ENCODE measurements at regions not wholly inside any gene's neighbourhood (a gene's known extent, or its start where the extent isn't known, plus 50 kb on each side); places are given as distances from the start of the nearest gene placed in this dataset.
"Not testable (repeated sequence)": the region's sequence is repeated elsewhere in the genome, so short reads cannot be mapped to it uniquely, and the experiment has no call there.

- DNase-seq = no peak
Measured at GRCh38 chr3:34547297-34547920, 749.0 kb downstream of the PDCD6IP start.

- DNase-seq = no peak
Measured at GRCh38 chr3:34567266-34567665, 768.8 kb downstream of the PDCD6IP start.

DNA sequence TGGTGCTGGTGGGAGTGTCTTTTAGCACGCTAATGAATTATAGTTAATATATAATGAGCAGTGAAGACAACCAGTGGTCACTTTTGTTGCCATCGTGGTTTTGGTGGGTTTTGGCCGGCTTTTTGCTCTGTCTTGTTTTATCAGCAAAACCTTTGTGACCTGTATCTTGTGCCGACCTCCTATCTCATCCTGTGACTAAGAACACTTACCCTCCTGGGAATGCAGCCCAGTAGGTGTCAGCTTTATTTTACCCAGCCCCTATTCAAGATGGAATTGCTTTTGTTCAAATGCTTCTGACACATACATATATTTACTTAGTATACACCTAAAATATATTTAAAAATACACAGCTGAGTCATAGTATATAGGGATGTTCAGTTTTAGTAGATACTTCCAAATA, 770.3 kb downstream of the PDCD6IP start:
- DNase-seq = no peak

- DNase-seq = no peak
Measured at GRCh38 chr3:34569437-34569836, 771.0 kb downstream of the PDCD6IP start.

- DNase-seq = no peak
Measured at GRCh38 chr3:34570916-34571705, 772.7 kb downstream of the PDCD6IP start.

- no peak for DNase-seq
Measured at GRCh38 chr3:34571714-34572113, 773.3 kb downstream of the PDCD6IP start.

- no peak for DNase-seq
Measured at GRCh38 chr3:34575776-34576175, 777.3 kb downstream of the PDCD6IP start.

- no peak for DNase-seq
Measured at GRCh38 chr3:34582055-34582454, 783.6 kb downstream of the PDCD6IP start.

- no peak for DNase-seq
Measured at GRCh38 chr3:34583451-34583850, 785.0 kb downstream of the PDCD6IP start.

DNA sequence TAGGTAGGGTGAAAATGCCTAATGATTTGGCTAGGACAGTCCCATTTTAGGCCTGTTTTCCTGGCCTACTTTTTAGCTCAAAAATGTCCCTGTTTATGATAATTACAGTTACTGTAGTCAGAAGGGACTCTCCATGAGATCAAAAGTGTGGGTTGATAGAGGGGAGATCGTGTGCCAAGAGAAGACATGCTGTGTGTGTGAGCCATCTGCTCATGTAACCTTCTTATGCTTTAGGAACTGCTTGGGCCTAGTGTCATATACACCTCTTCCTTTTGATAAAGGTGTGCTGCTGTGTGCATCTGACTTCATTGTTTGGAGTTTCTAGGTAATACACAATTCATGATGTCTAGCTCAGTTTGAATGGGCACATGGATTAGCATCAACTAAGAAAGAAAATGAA, 786.5 kb downstream of the PDCD6IP start:
- no peak for DNase-seq

GRCh38 chr3:34599595-34599994, 801.2 kb downstream of the PDCD6IP start:
- no peak for DNase-seq

- DNase-seq = no peak
Measured at GRCh38 chr3:34619990-34620389, 821.6 kb downstream of the PDCD6IP start.

- DNase-seq = no peak
Measured at GRCh38 chr3:34626699-34627098, 828.3 kb downstream of the PDCD6IP start.

- no peak for DNase-seq
Measured at GRCh38 chr3:34634939-34635338, 836.5 kb downstream of the PDCD6IP start.

DNA sequence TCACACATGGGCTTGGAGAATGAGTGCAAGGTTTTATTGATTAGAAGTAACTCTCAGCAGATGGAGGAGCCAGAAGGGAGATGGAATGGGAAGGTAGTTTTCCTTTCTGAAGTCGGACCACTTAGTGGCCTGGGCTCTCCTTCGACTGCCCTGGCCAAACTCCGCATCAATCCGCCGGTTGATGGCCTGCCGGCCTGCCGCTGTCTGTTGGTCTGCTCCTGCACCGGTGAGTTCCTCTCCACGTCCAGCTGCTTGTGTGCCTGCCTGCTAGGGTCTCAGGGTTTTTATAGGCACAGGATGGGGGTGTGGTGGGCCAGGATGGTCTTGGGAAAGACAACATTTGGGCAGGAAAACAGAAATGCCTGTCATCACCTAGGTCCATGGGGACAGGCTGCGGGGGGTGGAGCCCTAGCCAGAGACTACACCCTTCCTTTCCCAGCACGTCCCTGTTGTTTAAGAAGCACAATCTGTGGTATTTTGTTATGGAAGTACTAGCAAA, 837.0 kb downstream of the PDCD6IP start:
- no peak for DNase-seq

DNA sequence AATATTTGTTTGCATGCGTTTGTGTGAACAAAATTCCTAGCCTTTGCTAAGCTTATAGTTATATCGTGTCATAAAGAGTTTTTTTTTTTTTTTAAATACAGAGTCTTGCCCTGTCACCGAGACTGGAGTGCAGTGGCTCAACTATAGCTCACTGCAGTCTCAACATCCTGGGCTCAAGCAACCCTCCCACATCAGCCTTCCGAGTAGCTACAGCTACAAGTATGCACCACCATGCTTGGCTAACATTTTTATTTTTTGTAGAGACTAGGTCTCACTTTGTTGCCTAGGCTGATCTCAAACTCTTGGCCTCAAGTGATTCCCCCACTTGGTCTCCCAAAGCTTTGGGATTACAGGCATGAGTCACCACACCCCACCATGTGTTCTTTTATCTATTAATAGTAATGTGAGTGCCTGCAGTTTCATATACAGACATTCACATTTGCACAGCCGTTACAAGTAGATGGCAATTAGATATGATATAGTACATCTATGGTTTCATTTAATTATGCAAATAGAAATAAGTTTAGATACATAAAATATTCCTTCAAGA, 848.6 kb downstream of the PDCD6IP start:
- no peak for DNase-seq

GRCh38 chr3:34650131-34650530, 851.7 kb downstream of the PDCD6IP start:
- DNase-seq = no peak

DNA sequence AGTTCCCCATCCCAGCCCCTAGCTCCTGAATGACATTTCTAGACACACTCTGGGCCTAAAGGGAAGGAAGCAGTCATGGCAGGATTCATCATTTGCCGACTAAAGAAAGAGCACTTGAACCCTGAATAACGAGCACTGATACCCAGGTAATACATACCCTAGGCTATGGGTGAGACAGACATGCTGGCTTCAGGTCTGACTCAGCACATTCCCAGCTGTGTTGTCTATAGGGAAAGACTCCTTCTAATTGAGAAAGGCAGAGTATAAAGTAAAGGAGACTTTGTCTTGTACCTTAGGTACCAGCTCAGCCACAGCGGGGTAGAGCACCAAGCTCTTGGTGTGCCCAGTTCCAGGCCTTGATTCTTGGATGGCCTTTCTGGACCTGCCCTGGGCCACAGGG, 870.5 kb downstream of the PDCD6IP start:
- no peak for DNase-seq

DNA sequence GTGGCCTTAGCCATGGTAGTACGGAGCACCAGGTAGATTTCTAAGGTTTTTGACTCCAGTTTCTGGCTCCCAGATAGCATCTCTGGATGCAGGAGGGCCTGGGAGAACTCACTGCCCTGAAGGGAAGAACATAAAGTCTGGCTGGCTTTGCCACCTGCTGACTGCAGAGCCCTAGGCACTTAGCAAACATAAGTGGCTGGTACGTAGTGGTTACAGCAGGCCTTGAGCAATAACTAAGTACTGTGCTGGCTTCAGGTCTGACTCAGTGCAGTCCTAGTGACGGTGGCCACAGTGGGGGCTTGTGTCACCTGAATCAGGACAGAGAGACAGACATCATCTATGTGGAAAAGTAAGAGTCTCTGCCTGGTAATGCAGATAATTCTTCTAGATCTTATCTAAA, 871.1 kb downstream of the PDCD6IP start:
- DNase-seq = no peak

- no peak for DNase-seq
Measured at GRCh38 chr3:34675383-34676120, 877.1 kb downstream of the PDCD6IP start.

DNA sequence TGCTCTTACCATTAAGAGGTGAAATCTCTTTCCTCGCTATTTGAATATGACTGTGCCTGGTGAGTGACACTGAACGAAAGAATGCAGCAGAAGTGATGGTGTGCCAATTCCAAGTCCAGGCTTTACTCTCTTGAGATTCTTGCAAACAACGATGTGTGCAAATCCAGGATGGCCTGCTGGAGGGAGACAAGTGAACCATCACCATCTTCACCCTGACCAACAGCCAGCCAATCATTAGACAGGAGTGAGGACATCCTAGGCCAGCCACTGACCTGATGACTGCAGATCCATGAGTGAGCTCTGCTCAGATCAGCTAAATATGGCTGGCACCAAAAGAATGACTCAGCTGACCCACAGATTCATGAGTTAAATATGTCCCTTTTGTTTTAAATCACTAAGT, 878.0 kb downstream of the PDCD6IP start:
- no peak for DNase-seq

- no peak for DNase-seq
Measured at GRCh38 chr3:34678575-34678974, 880.1 kb downstream of the PDCD6IP start.

GRCh38 chr3:34679055-34679454, 880.6 kb downstream of the PDCD6IP start:
- not testable (repeated sequence) for DNase-seq
